HS-27A (cell line): ENCODE measurements at regions not wholly inside any gene's neighbourhood (a gene's known extent, or its start where the extent isn't known, plus 50 kb on each side); places are given as distances from the start of the nearest gene placed in this dataset.

Experiments
- DNase-seq: peaks from one replicate; pipeline ENCODE4 v3.0.0-alpha.2; 2012; ENCODE audit warnings: low read depth, missing footprints

DNA sequence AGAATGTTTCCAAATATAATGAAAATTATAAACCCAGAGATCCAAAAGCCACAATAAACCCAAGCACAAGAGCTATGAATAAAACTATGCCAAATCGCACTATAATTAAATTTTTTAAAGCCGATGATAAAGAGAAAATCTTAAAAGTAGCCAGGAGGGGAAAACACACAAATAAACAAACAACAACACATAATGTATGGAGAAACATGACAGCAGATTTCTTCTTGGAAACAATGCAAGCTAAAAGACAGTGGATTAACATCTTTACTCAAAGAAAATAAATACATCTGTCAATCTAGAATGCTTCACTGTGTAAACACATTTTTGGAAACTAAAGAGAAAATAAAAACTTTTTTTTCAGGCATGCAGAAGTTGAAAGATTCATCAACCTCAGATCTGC lies 53.0 kb upstream of the SMOX start:
- DNase-seq: no peak

DNA sequence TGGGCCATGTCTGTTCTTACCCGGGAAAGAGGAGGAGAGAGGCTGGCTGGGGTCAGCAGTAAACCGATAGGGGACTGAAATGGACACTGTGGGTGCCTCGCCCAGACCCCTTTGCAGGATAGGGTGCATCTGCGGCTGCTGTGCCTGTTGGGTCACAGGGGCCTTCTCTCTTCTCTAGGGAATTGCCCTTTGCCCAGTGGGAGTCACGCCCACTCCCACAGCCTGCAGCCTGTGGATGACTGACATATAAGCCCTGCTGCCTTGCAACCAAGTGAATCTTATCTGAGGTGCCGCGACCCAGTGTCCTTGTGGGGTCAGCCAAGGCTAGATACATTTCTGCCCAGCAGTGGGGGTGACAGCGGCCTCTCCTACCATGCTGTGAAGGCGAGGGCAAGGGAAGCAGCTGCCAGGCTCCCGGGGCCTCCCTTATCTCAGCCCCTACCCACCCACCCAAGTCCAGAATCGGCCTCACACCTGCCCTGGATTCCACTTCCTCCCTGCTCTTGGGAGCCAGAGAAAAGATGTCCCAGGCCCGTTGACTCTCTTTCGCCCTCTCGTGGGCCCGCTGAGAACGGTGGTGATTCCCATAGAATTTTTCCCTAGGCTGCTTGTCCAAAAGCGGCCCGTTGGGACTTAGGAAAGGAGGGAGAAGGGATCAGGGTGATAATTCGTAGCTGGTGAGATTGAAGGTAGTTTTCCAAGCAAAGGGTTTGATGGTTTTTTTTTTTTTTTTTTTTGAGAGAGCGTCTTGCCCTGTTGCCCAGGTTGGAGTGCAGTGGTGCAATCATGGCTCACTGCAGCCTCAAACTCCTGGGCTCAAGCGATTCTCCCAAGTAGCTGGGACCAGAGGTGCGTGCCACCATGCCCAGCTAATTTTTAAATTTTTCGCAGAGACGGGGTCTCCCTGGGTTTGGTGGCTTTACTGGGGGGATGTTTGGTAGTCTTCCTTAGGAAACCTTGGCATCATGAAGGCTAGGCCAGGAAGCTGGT lies 56.8 kb upstream of the SMOX start:
- no peak for DNase-seq

DNA sequence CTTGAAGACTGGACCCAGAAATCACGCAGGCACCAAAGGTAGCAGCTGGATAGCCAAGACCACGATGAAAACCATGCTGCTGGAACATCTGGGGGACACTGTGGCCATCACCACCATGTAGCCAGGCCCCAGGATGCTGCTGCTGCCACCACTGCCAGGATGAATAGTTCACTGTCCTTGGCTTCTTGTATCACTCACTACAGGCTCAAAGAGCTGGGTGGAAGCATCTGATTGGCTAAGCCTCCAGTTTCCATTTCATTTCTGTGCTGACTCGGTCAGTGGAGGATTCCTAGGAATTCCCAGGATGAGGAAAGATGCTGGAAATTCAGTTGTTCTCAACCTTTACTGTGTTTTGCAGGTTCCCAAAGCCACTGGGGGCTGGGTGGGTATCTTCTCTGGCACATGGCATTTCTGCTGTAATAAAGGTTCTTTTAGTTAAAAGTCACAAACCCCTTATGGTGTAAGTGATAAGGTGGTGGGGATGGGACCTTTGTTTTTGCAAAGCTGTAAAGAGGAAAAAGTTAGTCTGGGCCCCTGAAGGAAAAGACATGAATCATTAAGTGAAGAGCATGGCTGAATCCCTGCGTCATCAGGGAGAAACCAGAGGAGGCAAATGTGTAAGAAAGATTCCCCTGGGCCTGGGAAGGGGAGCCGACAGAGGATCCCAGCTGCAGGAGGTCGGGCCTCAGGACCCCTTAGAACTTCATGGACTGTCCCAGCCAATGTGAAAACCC lies 57.7 kb upstream of the SMOX start:
- no peak for DNase-seq

DNA sequence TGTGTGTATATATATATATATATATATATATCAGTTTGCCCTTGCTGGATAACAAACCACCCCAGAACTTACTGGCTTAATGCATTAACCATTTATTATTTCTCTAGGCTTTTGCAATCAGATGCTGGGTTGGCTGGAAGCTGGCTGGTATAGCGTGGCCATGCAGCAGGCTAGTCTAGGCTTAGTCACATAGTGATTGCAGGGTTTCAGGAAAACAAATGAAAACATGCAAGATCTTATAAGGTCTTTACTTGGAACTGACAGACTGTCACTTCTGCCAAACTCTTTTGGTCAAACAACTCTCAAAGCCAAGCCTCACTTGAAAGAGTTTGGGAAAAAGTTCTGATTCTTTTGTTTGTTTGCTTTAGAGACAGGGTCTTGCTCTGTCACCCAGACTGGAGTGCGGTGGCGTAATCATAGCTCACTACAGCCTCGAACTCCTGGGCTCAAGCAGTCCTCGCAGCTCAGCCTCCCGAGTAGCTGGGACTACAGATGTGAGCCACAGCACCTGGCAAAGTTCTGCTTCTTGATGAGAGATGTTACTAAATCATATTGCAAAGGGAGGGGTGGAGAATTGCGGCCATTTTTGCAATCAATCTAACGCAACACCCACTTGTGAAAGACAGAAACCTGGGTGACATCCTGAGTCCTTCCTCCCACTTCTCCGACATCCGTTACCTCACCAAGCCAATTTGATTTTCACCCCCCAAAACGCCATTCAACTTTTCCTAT lies 58.7 kb upstream of the SMOX start:
- DNase-seq: no peak

DNA sequence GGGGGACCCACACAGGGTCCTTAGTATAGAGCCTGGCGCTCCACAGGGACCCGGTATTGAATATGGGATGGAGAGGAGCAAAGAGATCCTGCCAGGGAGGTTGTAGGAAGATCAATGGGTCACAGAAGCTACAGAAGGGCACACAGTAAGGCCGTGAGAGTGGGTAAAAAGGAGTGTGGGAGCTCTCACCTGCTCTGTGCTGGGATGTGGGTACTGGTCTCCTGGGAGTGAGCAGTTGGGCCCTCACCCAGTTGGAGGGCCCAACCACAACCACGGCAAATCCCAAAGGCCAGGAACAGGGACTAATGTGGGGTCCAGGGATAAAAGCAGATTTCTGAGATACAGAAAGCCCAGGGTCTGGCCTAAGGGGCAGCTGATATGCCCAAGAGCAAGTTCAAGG lies 59.9 kb upstream of the SMOX start:
- DNase-seq: no peak

DNA sequence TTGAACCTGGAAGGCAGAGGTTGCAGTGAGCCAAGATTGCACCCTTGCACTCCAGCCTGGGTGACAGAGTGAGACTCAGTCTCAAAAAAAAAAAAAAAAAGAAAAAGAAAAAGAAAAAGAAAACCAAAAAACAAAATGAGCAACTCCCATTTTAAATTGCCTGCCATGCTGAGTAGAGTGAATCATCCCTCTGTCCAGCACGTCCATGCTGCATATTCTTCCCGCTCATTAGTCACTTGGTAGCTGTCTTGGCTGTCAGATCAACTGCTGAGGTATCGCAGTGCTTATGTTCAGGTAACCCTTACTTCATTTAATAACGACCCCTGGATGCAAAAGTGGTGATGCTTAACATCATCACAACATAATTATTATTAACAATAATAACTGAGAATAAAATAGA lies 60.7 kb upstream of the SMOX start:
- DNase-seq: no peak

DNA sequence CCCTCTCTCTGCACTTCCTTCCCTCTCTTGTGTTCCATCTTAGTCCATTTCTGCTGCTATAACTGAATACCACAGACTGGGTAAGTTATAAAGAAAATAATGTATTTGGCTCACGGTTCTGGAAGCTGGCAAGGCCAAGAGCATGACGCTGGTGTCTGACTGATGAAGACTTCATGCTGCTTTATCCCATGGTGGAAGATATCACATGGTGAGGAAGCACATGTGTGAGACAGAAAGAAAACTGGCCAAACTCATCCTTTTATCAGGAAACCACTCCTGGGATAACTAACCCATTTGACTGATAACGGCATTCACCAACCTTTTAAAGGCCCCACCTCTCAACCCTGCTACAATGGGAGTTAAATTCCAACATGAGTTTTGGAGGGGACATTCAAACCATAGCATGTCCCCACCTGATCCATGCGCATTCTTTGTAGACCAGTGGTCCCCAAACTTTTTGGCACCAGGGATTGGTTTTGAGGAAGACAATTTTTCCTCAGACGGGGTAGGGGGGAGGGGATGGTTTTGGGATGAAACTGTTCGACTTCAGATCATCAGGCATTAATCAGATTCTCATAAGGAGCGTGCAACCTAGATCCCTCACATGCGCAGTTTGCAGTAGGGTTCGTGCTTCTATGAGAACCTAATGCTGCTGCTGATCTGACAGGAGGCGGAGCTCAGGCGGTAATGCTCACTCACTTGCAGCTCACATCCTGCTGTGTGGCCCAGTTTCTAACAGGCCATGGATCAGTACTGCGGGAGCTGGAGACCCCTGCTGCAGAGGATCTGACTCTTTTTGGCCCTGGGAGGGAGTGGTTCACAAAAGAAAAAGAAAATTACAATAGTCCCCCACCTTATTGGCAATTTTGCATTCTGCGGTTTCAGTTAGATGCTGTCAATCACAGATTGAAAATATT lies 61.6 kb upstream of the SMOX start:
- DNase-seq: no peak

DNA sequence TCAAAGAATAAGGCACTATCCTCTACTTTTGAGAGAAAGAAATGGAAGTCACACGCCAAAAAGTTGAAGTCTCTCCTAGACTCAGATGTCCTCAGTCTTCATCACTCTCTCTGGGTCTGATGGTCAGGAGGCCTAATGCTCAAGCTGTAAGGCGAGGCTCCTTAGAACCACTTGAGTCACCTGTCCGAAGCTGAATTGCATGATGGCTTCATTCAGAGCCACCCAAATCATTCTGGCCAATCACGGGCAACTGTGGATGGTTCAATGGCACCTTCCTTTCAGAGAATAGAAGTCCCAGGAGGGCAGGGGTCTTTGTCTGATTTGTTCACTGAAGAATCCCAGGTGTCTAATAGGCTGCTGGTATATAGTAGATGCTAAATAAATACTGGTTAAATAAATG lies 63.9 kb upstream of the SMOX start:
- no peak for DNase-seq

DNA sequence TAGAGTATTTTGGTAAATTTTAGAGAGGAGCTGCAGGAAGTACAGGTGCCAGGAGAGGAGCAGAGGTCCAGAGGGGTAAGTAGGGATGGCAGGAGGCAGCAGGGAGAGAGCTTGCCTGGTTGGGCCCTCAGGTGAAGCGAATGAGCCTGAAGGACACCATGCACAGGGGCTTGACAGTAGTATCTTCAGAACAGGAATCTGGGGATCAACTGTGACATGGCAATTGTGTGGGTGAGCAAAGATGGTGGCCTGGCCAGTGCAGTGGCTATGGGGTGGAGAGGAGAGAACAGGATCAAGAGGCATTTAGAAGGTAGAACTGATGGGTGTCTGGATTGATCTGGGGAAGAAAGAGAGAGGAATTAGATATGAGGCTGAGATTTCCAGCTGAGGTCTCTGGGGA lies 64.5 kb upstream of the SMOX start:
- no peak for DNase-seq

DNA sequence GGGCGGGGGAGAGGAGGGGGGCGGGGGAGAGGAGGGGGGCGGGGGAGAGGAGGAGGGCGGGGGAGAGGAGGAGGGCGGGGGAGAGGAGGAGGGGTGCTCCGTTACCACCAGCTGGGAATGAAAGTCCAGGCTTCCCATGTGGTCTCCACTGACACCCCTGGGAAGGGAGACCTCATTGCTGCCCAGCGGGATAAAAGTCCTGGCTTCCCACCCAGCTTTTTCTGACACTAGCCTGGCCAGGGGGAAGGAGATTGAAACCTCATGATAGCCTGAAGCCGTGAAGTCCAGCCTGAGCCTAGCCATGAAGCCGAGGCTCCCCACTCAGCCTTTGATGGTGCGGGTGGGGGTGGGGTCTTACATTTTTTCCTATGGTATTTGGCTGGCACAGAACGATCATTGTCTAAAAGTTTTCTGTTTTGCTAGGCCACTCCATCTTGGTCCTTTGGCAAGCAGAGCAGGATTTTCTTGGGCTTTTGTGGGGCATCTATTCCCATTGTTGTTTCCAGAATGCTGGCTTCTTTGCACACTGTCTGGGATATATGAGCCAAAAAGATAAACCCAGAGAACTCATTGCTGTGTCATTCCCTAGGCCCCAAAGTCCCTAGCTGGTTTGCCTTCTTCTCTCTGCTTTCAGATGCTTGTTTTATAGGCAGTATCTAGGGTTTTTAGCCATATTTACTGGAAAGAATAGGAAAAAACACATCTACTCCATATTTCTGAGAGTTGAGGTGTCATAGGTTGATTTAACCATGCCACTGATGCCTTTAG lies 65.3 kb upstream of the SMOX start:
- DNase-seq: no peak

DNA sequence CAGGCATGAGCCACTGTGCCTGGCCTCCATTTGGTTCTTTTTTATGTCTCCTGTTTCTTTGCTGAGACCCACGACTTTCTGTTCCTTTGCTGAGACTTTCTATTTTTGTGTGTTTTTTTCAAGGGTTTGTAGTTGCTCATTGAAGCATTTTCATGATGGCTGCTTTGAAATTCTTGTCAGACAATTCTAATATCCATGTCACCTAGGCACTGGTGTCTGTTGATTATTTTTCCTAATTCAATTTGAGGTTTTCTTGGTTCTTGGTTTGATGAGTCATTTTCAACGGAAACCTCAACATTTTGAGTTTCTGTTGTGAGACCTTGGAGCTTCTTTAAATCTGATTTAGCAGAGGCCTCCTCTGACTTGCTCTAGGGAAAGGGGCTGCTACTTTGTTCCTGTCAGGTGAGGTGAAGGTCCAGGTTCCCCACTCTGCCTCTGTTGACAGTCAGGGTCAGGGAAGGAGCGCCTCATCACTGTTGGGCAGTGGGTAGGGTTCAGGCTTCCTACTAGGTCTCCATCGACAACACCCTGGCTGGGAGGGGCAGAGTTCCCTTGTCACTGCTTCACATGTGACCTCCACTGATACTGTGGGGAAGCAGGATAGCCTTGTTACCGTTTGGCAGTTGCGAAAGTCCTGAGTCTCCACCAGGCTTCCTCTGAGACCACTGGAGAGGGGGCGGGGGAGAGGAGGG lies 66.1 kb upstream of the SMOX start:
- no peak for DNase-seq

DNA sequence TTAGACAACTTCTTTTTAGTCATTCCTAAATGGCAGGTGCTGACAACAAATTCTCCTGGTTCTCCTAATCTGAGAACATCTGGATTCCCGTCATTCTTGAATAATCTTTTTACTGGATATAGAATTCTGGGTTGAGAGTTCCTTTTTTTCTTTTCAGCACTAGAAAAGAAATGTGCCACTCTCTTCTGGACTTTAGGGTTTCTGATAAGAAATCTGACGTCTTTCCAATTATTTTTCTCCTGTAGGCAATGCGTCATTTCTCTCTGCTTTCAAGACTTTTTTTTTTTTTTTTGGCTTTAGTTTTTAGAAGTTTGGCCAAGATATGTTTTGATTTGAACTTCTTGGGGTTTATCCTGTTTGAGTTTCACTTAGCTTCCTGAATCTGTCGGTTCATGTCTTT lies 66.1 kb upstream of the RNF24 start:
- no peak for DNase-seq

DNA sequence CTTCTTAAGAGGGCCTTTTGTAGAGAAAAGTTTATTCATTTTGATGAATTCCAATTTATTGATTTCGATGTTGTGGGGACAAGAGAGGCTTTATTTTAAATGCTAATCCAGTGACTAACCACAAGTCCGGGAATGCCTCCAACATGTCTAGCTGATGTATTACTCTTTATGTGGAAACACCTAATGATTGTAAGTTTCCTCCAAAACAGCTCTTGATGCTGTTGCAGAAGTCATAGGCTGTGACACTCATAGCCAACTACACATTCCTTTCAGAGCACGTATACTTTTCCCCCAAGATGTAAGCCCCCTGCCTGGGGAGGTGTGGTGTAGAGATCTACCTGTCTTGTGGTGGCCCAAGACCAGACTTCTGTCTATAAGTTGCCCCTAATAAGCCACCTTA lies 61.3 kb upstream of the RNF24 start:
- DNase-seq: peak; percentile 65

DNA sequence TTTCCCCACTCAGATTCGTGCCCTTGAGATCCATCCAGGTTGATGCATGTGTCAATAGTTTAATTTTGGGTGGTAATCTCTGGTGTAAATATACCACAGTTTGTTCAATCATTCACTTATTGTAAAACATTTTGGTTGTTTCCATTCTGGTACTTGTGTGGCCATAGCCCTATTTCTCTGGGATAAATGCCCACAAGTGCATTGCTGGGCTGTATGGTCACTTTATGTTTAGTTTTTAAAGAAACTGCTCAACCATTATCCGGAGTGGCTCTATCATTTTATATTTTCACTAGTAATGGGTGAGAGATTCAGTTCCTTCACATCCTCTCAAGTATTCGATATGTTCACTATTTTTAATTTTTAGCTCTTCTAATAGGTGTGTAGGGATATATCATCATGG lies 60.7 kb upstream of the RNF24 start:
- DNase-seq: no peak

DNA sequence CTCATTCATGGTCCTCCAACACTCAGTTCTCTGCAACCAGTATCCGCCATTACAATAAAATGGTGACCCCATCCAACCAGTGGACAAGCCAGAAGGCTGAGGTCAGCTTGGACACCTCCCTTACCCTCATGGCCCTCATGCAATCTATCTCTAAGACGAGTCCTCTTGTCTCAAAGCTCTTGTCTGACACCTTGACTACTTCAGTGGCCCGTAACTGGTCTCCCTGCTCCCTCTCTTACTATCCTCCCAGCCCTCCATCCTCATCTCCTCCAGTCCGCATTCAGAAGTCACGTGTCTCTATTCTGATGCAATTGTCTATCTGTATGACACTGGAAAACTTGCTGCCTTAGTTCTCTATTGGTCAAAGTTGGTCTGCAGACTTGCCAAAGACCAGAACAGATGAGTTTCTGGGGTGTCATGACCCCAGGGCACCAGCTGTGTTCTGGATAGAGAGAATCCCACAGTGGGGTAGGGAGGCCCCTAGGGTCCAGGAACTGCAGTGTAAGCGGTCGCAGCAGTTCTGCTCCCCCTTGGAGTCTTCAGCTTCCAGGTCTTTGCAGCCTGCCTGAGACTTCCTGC lies 59.6 kb upstream of the RNF24 start:
- DNase-seq: no peak

DNA sequence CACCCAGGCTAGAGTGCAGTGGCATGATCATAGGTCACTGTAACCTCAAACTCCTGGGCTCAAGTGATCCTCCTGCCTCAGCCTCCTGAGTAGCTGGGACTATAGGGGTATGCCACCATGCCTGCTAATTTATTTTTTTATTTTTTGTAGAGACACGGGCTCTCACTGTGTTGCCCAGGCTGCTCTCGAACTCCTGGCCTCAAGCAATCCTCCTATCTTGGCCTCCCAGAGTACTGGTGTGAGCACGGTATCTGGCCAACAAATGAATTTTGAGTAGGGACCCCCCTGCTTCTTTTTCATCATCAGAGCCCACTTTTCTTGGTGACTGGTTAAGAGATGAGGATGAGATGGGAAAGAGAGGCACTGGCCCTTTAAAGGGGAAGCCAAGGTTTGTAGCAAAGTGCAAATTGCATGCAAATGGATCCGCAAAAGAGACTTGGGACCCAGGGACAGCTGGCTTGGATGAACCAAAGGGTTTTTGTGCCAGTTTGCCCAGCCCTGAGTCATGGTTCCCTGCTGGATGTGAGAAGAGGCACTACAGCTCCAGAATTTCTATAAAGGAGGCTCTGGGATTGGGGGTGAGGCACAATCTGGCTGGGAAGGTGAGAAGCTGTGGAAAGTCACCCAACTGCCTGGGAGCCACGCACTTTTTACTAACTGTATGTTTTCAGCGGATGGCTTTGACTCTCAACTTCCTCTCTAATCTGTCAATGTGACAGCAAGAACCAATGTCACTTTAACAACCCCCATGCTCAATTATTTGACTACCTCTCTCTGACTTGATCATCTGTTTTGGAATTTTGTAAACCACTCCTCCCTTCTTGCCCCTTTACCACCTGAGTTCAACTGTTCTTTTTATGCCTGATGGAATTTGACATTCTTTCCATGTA lies 58.7 kb upstream of the RNF24 start:
- no peak for DNase-seq

DNA sequence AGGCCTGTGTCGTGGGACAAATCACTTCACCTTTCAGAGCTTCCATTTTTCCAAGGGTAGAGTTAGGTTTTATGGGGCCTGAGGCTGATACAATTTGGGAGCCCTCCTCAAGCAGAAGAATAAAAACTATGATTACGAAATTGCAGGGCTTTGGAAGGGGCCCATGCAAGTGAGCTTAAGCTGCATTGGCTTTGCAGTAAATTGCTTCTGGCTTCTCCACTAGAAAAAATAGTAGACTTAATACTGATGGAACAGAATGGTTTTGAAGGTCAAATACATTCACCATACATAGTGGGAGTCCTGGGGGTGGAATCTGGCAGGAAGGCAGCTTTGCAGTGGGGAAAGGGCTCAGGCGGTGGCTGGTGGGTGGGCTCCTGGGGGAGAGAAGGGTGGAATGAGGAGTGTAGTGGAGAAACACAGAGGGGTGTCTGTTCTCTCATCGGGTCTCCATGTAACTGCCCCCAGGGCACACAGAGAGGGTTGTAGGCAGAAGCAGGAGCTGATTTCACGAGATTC lies 55.9 kb upstream of the RNF24 start:
- DNase-seq: no peak

DNA sequence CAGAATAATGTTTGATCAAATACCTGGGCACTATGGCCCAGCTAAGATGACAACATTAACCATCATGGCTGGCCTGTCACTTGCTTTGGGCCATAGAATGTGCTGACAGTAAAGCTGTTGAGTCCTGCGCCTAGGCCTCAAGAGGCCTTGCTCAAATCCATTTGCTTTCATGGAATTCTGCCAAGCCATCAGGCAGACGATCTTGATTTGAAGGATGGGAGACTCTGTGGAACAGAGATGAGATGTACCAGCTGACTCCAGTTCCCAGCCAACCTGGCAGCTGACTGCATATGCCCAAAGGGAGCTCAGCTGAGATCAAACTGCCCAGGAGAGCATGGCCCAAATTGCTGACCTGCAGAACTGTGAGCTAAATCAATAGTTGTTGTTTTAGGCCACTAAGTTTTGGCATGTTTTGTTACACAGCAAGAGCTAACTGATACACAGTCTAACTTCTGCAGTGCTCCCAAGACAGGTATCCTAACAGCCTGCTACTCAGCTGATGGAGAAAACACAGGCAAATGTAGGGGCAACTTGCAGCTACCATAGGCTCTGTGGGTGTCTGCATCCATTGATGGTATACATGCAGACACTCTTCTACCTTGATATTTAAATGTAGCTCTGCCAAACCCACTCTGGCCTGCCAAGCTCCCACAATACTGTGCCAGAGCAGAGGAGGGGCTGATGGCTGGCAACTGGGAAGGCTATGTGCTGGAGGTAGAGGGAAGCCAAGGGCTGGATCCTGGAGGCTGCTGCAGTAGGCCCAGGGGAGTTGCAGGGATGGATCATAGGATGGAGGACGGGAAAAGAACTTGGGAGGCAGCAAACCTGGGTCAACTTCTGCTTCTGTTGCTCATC lies 55.2 kb upstream of the RNF24 start:
- no peak for DNase-seq
